GM10266 (cell line): ENCODE measurements at regions not wholly inside any gene's neighbourhood (a gene's known extent, or its start where the extent isn't known, plus 50 kb on each side); places are given as distances from the start of the nearest gene placed in this dataset.

Experiments
- DNase-seq: peaks from one replicate; pipeline ENCODE4 v3.0.0; 2012; ENCODE audit errors: extremely low spot score
- TF ChIP-seq, protein P1 (sequence below): IDR thresholded peaks from 2 replicates; pipeline ENCODE4 v1.5.1; 2012; ENCODE audit warnings: mild to moderate bottlenecking, low read depth; ENCODE audit not compliant: control insufficient read depth, insufficient read depth; ENCODE audit errors: missing control alignments

GRCh38 chr2:236673823-236674185 is 104.2 kb downstream of the ACKR3 start:
- DNase-seq = no peak
- TF ChIP-seq, protein P1, sequence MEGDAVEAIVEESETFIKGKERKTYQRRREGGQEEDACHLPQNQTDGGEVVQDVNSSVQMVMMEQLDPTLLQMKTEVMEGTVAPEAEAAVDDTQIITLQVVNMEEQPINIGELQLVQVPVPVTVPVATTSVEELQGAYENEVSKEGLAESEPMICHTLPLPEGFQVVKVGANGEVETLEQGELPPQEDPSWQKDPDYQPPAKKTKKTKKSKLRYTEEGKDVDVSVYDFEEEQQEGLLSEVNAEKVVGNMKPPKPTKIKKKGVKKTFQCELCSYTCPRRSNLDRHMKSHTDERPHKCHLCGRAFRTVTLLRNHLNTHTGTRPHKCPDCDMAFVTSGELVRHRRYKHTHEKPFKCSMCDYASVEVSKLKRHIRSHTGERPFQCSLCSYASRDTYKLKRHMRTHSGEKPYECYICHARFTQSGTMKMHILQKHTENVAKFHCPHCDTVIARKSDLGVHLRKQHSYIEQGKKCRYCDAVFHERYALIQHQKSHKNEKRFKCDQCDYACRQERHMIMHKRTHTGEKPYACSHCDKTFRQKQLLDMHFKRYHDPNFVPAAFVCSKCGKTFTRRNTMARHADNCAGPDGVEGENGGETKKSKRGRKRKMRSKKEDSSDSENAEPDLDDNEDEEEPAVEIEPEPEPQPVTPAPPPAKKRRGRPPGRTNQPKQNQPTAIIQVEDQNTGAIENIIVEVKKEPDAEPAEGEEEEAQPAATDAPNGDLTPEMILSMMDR = no peak

DNA sequence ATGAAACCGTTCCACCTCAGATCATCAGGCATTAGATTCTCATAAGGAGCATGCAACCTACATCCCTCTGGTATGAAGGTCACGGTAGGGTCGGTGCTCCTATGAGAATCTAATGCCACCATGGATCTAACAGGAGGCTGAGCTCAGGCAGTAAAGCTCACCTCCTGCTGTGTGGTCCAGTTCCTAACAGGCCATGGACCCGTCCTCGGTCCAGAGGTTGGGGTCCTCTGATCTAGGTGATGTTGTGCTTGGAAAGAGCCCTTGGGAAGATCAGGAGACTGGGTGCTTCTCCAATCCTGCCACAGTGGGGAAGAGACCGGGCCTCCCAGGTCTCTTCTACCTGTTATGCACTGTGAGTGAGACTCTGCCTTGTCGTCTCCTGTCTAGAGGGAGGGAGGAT is 104.6 kb downstream of the ACKR3 start:
- no peak for DNase-seq
- TF ChIP-seq, protein P1 = no peak

DNA sequence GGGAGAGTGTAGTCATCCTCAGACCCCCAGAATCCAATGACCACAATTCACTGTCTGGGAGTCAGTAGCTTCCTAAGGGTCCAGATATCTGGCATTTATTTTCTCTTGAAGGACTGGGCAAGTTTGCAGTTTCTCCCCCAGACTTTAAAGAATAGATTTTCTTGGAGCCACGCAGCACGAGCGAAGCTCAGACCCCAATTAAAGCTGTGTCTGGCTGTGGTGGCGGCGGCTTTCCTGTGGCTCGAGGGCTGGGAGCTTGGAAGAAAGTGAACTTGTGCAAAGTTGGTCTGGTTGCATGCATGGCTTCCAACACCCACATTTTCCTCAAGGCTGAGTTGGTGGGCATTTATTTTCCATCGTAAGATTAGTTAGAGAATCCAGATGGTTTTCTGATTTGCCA is 105.0 kb downstream of the ACKR3 start:
- TF ChIP-seq, protein P1 = no peak
- DNase-seq = no peak

DNA sequence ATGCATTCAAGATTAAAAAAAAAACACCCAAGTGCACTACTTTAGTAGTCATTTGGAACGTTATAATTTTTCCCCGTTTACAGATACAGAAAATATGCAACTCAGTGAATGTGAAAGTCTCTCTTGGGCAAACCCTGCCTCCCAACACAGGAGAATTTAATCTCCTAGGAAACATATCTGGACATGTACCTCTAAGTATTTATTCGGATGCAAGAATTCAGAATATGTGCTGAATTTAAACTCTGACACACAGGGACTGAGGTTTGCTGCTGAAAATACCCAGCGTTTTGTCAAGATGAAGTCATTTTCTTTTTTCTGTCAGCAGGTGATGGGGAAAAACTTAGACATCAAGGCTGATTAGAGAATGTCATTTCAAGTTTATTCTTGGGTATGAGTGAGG is 105.4 kb downstream of the ACKR3 start:
- TF ChIP-seq, protein P1 = no peak
- DNase-seq = no peak

- no peak for DNase-seq
- TF ChIP-seq, protein P1 = no peak
Measured at GRCh38 chr2:236675526-236675925, 105.9 kb downstream of the ACKR3 start.

GRCh38 chr2:236676136-236676873 is 106.7 kb downstream of the ACKR3 start:
- TF ChIP-seq, protein P1 = no peak
- no peak for DNase-seq

- TF ChIP-seq, protein P1 = no peak
- no peak for DNase-seq
Measured at GRCh38 chr2:236677368-236677767, 107.7 kb downstream of the ACKR3 start.
